ENCODE measurements at regions not wholly inside any gene's neighbourhood (a gene's known extent, or its start where the extent isn't known, plus 50 kb on each side); places are given as distances from the start of the nearest gene placed in this dataset.
A peak's percentile ranks its signal among the peaks of the same experiment; 100 is the strongest.

DNA sequence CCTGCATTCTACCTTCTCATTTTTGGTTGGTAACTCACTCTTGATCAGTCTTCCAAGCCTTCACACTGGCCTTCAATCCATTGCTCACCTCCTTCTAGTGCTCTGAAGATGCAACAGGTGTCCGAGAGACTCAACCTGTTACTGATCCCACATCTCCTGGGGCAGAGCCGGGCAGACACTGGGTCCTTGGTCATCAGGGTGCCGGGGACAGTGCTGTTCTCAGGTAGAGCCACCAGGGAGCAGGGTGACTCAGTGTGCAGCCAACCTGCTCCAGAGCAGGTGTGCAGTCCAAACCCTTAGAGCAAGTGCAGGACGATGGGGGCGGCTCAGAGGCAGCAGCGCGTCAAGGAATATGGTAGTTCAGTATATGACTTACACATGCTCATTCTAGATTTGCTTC is 188.4 kb downstream of the DHX15 start:
- DNase-seq (ENCODE audit: low spot score): no peak
- TF ChIP-seq, protein P1, sequence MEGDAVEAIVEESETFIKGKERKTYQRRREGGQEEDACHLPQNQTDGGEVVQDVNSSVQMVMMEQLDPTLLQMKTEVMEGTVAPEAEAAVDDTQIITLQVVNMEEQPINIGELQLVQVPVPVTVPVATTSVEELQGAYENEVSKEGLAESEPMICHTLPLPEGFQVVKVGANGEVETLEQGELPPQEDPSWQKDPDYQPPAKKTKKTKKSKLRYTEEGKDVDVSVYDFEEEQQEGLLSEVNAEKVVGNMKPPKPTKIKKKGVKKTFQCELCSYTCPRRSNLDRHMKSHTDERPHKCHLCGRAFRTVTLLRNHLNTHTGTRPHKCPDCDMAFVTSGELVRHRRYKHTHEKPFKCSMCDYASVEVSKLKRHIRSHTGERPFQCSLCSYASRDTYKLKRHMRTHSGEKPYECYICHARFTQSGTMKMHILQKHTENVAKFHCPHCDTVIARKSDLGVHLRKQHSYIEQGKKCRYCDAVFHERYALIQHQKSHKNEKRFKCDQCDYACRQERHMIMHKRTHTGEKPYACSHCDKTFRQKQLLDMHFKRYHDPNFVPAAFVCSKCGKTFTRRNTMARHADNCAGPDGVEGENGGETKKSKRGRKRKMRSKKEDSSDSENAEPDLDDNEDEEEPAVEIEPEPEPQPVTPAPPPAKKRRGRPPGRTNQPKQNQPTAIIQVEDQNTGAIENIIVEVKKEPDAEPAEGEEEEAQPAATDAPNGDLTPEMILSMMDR (IDR thresholded peaks at IDR 0.05): no peak
- Histone ChIP-seq H3K27ac (no peak overlapping the region), H3K4me3 (no peak overlapping the region)

DNA sequence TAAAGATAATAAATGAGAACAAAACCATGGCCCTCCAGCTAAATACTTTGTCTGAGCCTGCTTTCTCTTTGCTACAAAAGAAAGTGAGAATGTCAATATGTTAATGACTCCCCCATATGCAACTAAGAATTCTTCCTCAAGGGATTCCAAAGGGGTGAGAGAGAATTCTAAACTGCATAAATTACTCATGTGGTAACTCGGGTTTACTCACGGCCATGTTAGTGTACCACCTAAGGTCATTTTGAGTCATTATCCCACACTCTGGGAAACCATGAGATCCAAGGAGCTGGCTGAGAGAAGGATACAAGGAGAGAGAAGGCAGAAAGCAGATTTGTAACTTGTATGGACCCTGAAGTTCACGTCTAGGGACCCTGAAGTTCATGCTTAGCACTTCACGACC is 190.3 kb downstream of the DHX15 start:
- Histone ChIP-seq H3K4me3 (no peak overlapping the region), H3K27ac (no peak overlapping the region)
- DNase-seq (ENCODE audit: low spot score): no peak
- TF ChIP-seq, protein P1 (IDR thresholded peaks at IDR 0.05): no peak

- no peak for DNase-seq (ENCODE audit: low spot score)
- TF ChIP-seq, protein P1 (IDR thresholded peaks at IDR 0.05): no peak
- Histone ChIP-seq H3K4me3 (no peak overlapping the region), H3K27ac (no peak overlapping the region)
Observed at GRCh38 chr4:24392613-24393012, 191.7 kb downstream of the DHX15 start.

- H3K4me3 ChIP-seq: no peak overlapping the region
- DNase-seq (ENCODE audit: low spot score): no peak
- TF ChIP-seq, protein P1 (IDR thresholded peaks at IDR 0.05): no peak
- H3K27ac ChIP-seq: no peak overlapping the region
Observed at GRCh38 chr4:24382381-24382780, 202.0 kb downstream of the DHX15 start.

DNA sequence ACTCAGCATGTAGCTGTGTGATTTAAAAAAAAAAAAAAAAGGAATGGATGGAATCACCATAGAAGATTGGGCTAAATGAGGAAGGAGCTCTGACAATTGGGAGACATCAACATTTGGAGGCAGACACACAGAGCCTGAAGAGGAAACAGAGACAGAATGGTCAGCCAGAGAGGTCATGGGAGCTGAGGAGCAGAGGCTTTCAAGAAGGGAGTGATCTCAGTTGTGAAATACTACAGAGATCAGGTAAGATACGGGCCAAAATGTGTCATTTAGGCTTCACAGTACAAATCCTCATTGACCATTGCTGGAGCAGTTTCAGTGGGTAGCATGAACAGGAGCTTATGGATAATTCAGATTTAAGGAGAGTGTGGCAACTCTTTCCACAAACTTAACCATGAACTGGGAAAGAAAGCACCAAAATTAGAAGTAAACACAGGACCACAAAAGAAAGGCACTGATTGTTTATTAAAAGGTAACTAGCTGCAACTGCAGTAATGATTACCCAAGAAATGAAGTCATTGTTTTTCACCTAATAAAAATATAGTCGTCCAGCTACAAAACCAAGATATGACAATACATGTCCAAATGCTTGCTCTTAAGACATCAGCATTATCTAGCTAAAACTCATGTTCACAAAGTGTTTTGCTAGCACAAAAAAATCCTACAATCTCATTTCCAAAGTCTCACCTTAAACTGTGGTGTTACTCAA is 203.2 kb downstream of the DHX15 start:
- no peak for DNase-seq (ENCODE audit: low spot score)
- TF ChIP-seq, protein P1 (IDR thresholded peaks at IDR 0.05): no peak
- no peak overlapping the region for H3K27ac ChIP-seq
- no peak overlapping the region for H3K4me3 ChIP-seq

GRCh38 chr4:24373704-24374103 is 210.7 kb downstream of the DHX15 start:
- H3K4me3 ChIP-seq: peak overlapping the region; percentile 20
- peak overlapping the region in 1 of 2 donors; percentile 63 for H3K27ac ChIP-seq
- DNase-seq (ENCODE audit: low spot score): no peak
- TF ChIP-seq, protein P1 (IDR thresholded peaks at IDR 0.05): no peak

DNA sequence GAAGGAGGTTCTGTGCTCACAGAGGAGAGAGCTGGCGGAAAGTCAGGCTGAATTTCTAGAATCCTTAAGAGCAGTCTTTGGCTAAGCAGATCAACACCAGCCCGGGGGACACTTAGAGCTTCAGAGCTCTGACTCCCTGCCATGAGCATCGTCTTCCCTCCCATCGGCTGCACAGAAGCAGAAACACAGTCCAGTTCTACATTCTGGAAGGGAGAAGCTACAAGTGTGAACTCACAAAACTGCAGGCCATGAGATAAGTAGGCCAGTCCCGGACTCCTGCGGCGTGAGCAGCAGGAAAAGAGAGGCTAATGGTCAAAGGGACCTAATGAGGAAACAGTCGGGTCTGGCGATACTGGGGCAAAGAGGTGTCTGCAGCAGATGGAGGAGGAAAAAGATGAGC is 211.5 kb downstream of the DHX15 start:
- no peak for DNase-seq (ENCODE audit: low spot score)
- TF ChIP-seq, protein P1 (IDR thresholded peaks at IDR 0.05): no peak
- no peak overlapping the region for H3K4me3 ChIP-seq
- H3K27ac ChIP-seq: peak overlapping the region in 1 of 2 donors; percentile 63
